Brain pericyte (primary cell): ENCODE measurements at regions not wholly inside any gene's neighbourhood (a gene's known extent, or its start where the extent isn't known, plus 50 kb on each side); places are given as distances from the start of the nearest gene placed in this dataset.

Experiments
- DNase-seq: peaks from one replicate; pipeline ENCODE4 v3.0.0-alpha.2; 2012; ENCODE audit warnings: low read depth, low spot score

- DNase-seq = no peak
These were observed 88.8 kb upstream of the CALM2 start for GRCh38 chr2:47265158-47265557.

- DNase-seq = no peak
These were observed 88.4 kb upstream of the CALM2 start for GRCh38 chr2:47264686-47265085.

GRCh38 chr2:47264143-47264542 lies 87.8 kb upstream of the CALM2 start:
- DNase-seq = no peak

- no peak for DNase-seq
These were observed 86.3 kb upstream of the CALM2 start for GRCh38 chr2:47262657-47263056.

- DNase-seq = no peak
These were observed 84.7 kb upstream of the CALM2 start for GRCh38 chr2:47260971-47261370.

- DNase-seq = no peak
These were observed 83.5 kb upstream of the CALM2 start for GRCh38 chr2:47259829-47260228.

GRCh38 chr2:47257946-47258348 lies 81.6 kb upstream of the CALM2 start:
- DNase-seq = no peak

GRCh38 chr2:47256416-47257087 lies 80.2 kb upstream of the CALM2 start:
- DNase-seq = no peak

GRCh38 chr2:47255794-47256193 lies 79.5 kb upstream of the CALM2 start:
- no peak for DNase-seq

- DNase-seq = no peak
These were observed 78.2 kb upstream of the CALM2 start for GRCh38 chr2:47254464-47254863.

- DNase-seq = no peak
These were observed 77.1 kb upstream of the CALM2 start for GRCh38 chr2:47253447-47253846.

GRCh38 chr2:47251404-47251675 lies 75.0 kb upstream of the CALM2 start:
- no peak for DNase-seq

- DNase-seq = no peak
These were observed 74.5 kb upstream of the CALM2 start for GRCh38 chr2:47250586-47251403.

- no peak for DNase-seq
These were observed 73.6 kb upstream of the CALM2 start for GRCh38 chr2:47249931-47250330.

GRCh38 chr2:47249157-47249900 lies 73.0 kb upstream of the CALM2 start:
- no peak for DNase-seq

GRCh38 chr2:47243596-47244323 lies 67.4 kb upstream of the CALM2 start:
- no peak for DNase-seq

GRCh38 chr2:47241715-47242114 lies 65.4 kb upstream of the CALM2 start:
- no peak for DNase-seq

- no peak for DNase-seq
These were observed 63.0 kb upstream of the CALM2 start for GRCh38 chr2:47239119-47239969.

- DNase-seq = no peak
These were observed 62.3 kb upstream of the CALM2 start for GRCh38 chr2:47238638-47239037.

- DNase-seq = peak; percentile 70
These were observed 61.3 kb upstream of the CALM2 start for GRCh38 chr2:47237375-47238334.
